ENCODE measurements at regions not wholly inside any gene's neighbourhood (a gene's known extent, or its start where the extent isn't known, plus 50 kb on each side); places are given as distances from the start of the nearest gene placed in this dataset.

GRCh38 chr20:42020316-42020715, 402.1 kb upstream of the CHD6 start:
- DNase-seq: no peak

- DNase-seq: no peak
Measured at GRCh38 chr20:42018979-42019378, 400.8 kb upstream of the CHD6 start.

- DNase-seq: no peak
Measured at GRCh38 chr20:42010090-42010489, 391.9 kb upstream of the CHD6 start.

- no peak for DNase-seq
Measured at GRCh38 chr20:42007251-42007650, 389.1 kb upstream of the CHD6 start.

- no peak for DNase-seq
Measured at GRCh38 chr20:42005211-42005610, 387.0 kb upstream of the CHD6 start.

GRCh38 chr20:42003380-42003779, 385.2 kb upstream of the CHD6 start:
- DNase-seq: no peak

- no peak for DNase-seq
Measured at GRCh38 chr20:41998539-41999341, 380.6 kb upstream of the CHD6 start.

GRCh38 chr20:41996951-41997350, 378.8 kb upstream of the CHD6 start:
- no peak for DNase-seq

- no peak for DNase-seq
Measured at GRCh38 chr20:41992481-41992880, 374.3 kb upstream of the CHD6 start.

- DNase-seq: no peak
Measured at GRCh38 chr20:41991412-41991811, 373.2 kb upstream of the CHD6 start.

GRCh38 chr20:41989935-41990635, 371.9 kb upstream of the CHD6 start:
- no peak for DNase-seq

GRCh38 chr20:41989039-41989679, 371.0 kb upstream of the CHD6 start:
- DNase-seq: no peak

- DNase-seq: no peak
Measured at GRCh38 chr20:41984031-41984430, 365.9 kb upstream of the CHD6 start.

GRCh38 chr20:41983159-41983558, 365.0 kb upstream of the CHD6 start:
- DNase-seq: no peak

- no peak for DNase-seq
Measured at GRCh38 chr20:41981746-41982145, 363.6 kb upstream of the CHD6 start.

GRCh38 chr20:41978875-41979274, 360.7 kb upstream of the CHD6 start:
- no peak for DNase-seq

- no peak for DNase-seq
Measured at GRCh38 chr20:41978246-41978790, 360.1 kb upstream of the CHD6 start.

- DNase-seq: no peak
Measured at GRCh38 chr20:41969656-41970055, 351.5 kb upstream of the CHD6 start.

GRCh38 chr20:41960166-41960565, 342.0 kb upstream of the CHD6 start:
- DNase-seq: no peak

- DNase-seq: no peak
Measured at GRCh38 chr20:41958391-41958790, 340.2 kb upstream of the CHD6 start.

GRCh38 chr20:41956338-41957074, 338.3 kb upstream of the CHD6 start:
- DNase-seq: no peak

- no peak for DNase-seq
Measured at GRCh38 chr20:41952166-41952565, 334.0 kb upstream of the CHD6 start.

- no peak for DNase-seq
Measured at GRCh38 chr20:41951615-41952014, 333.4 kb upstream of the CHD6 start.
